Adrenal gland (tissue), 5 donors: ENCODE measurements at regions not wholly inside any gene's neighbourhood (a gene's known extent, or its start where the extent isn't known, plus 50 kb on each side); places are given as distances from the start of the nearest gene placed in this dataset.

Experiments
- CTCF ChIP-seq, 6 experiments: fragments of 450-650 bp in 4 of 6; fragments of 200-600 bp in 2 of 6; sonication (generic) in 1 of 6; IDR thresholded peaks; 1 replicate in 5 of 6; 2 replicates in 1 of 6; pipeline versions ENCODE4 v1.5.1 to v1.8.0; 2016 to 2021; ENCODE audit warnings: antibody characterized with exemption in 6 of 6, mild to moderate bottlenecking in 2 of 6, moderate library complexity in 1 of 6
- POLR2A ChIP-seq, 2 donors: fragments of 450-650 bp; IDR thresholded peaks; one replicate each; pipeline ENCODE4 v1.6.1; 2017; ENCODE audit warnings: antibody characterized with exemption in 2 of 2, mild to moderate bottlenecking in 2 of 2, moderate library complexity in 1 of 2
- donor health status: DM: no; HTN: no; CAD: no.

- TF ChIP-seq POLR2A (IDR thresholded peaks at IDR 0.05): no peak
- TF ChIP-seq CTCF (IDR thresholded peaks at IDR 0.05): no peak
These were observed 1761.8 kb downstream of the SLITRK5 start for GRCh38 chr13:89432997-89433396.
